Right lobe of liver (tissue), 4 donors: ENCODE measurements at regions not wholly inside any gene's neighbourhood (a gene's known extent, or its start where the extent isn't known, plus 50 kb on each side); places are given as distances from the start of the nearest gene placed in this dataset.

Experiments used
- CTCF ChIP-seq, 4 donors: fragments of 200-600 bp in 3 of 4; fragments of 450-650 bp in 1 of 4; IDR thresholded peaks; one replicate each; pipeline versions ENCODE4 v1.5.1 to v1.8.0; 2016 to 2022; ENCODE audit warnings: antibody characterized with exemption in 4 of 4, mild to moderate bottlenecking in 2 of 4
- POLR2A ChIP-seq: fragments of 450-650 bp; IDR thresholded peaks from one replicate; pipeline ENCODE4 v1.6.1; 2017; ENCODE audit warnings: antibody characterized with exemption, mild to moderate bottlenecking
- donor health status: DM: no; HTN: no; CAD: no.
- donor health status: DM: no; HTN: no; CAD: no.
- donor health status: DM: no; HTN: yes; CAD: no.

- TF ChIP-seq CTCF (IDR thresholded peaks at IDR 0.05): no peak
- TF ChIP-seq POLR2A: no peak
These were observed 360.5 kb downstream of the EPHA4 start for GRCh38 chr2:221211653-221212052.
